GM12875 (cell line): ENCODE measurements at regions not wholly inside any gene's neighbourhood (a gene's known extent, or its start where the extent isn't known, plus 50 kb on each side); places are given as distances from the start of the nearest gene placed in this dataset.

Experiments used
- H3K4me3 ChIP-seq: one replicate; pipeline ENCODE4 v1.5.1; 2011; ENCODE audit warnings: low read depth, low read length, control low read depth
- CTCF ChIP-seq: IDR thresholded peaks from 2 replicates; pipeline ENCODE4 v1.5.1; 2011; ENCODE audit warnings: low read depth, mild to moderate bottlenecking, control low read depth, inconsistent platforms, low read length, moderate library complexity, borderline replicate concordance; ENCODE audit not compliant: insufficient read depth

DNA sequence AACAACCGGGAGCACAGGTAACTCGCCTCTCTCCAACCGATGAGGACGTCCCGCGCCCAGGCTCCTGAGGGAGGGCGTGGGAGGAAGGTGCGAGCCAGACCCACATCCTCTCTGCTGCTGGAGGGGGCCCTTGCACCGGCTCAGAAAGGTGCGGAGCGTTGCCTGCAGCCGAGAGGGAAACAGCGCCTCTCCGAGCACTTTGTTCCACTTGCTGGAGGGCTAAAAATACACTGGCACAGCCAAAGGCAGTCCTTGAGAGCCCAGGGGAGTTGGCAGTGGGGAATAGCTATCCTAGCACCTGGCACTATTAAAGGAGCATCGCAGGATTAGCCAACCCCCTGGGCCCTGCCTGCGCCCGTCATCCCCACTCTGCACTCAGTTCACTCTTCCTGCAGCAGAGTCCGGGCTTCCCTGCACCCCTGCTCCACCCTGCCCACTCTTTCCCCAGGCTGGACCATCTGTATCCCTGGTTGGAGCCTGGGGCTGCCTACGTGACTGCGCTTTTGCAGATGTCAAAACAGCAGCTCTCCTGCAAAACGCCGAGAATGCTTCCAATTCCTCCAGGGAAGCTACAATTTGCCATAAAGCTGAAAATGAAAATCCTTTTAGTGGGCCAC is 108.9 kb downstream of the SNX5 start:
- TF ChIP-seq CTCF: no peak
- H3K4me3 ChIP-seq: no peak overlapping the region

- H3K4me3 ChIP-seq: no peak overlapping the region
- TF ChIP-seq CTCF: no peak
Observed at GRCh38 chr20:17859002-17859615, 109.5 kb downstream of the SNX5 start.

DNA sequence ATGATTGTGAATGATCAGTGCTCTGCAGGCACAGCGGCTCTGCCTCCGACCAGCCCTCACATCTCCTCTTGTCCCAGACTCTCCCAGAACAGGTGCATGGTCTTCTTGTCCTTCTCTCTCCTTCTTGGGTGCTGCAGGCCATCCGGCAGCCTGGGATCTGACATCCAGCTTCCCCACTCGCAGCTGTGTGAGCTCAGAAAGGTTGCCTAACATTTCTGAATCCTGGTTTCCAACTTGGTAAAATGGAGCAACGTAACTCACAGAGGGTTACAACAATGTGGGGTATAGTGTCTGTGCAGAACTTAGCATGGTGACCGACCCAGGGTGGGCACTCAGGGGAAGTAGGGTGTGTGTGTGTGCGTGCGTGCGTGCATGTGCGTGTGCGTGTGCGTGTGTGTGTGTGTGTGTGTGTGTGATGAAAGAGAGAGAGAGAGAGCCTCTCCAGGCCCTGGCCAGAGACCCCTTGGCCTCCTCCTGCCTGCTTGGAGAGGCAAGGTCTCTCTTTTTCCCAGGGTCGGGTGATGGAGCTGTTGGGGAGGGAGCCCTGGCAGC is 110.1 kb downstream of the SNX5 start:
- no peak for TF ChIP-seq CTCF

GRCh38 chr20:17857639-17858449 is 110.8 kb downstream of the SNX5 start:
- no peak overlapping the region for H3K4me3 ChIP-seq

More for the DNA sequence above, 110.1 kb downstream of the SNX5 start:
- no peak overlapping the region for H3K4me3 ChIP-seq

DNA sequence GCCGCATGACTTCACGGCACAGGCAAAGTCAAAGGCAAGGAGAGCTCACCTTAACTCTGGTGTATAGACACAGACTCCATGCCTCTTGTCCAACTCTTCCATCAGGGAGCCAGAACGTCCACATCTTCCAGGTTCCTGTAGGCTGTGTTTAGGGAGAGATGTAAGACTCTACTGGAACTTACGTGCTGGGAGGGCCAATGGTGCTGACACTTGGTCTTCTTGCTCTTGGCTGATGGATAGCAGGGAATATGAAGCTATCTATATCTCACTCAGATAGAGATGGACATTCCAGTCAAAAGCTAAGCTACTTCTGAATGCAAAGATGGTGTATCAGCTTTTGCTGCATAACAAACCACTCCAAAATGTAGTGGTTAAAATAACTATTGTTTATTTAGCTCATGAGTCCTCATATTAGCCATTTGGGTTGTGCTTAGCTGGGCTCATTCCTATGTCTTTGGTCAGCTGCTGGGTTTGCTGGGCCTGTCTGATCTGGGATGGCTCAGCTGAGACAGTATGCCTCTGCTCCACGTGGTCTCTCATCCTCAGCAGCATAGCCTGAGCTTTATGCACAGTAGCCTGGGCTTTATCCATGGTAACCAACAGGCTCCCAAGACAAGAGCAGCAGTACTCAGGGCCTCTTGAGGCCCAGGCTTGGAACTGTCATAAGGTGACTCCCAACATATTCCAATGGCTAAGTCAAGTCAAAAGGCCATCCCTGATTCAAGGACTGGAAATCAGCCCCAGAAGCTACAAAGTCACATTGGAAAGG is 111.6 kb downstream of the SNX5 start:
- no peak overlapping the region for H3K4me3 ChIP-seq
- TF ChIP-seq CTCF: no peak

More at GRCh38 chr20:17857639-17858449, 110.8 kb downstream of the SNX5 start:
- TF ChIP-seq CTCF: no peak

DNA sequence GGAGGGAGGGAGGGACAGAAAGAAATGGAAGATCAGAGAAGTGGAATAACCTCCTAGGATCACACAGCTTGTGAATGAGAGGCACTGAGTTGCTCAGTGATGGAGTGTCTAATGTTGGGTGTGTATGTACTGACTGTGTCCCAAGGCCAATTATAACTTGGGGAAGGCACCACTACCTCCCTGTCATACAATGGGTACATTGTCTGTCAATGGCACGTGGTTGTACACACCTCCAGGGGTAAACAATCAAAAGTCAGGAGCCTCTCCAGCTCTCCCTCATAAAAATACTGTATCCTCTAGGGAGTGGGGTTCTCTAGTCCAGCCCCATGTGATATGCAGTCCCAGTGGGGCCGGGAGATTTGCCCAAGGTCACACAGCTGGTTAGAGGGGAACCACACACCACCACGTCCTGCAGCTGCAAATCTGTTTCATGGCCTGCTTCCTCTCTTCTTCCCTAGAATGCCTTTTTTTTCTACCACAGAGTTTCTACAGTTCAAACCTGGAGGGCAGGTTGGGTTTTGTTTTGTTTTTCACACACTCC is 112.5 kb downstream of the SNX5 start:
- H3K4me3 ChIP-seq: no peak overlapping the region
- no peak for TF ChIP-seq CTCF
